Calu3 (cell line): ENCODE measurements at regions not wholly inside any gene's neighbourhood (a gene's known extent, or its start where the extent isn't known, plus 50 kb on each side); places are given as distances from the start of the nearest gene placed in this dataset.

Experiments used
- BruUV-seq: library from RNA; stranded (reverse); fragments of 400-500 nt; replicated peaks from 2 replicates; lab custom pipeline; 2021; lab: Mats Ljungman, UMichigan
- CTCF ChIA-PET: fragments of 300-600 bp; sonication (Branson Sonifier 250); formaldehyde crosslinking; loops from one replicate; lab custom pipeline; 2022; ENCODE audit warnings: antibody characterized with exemption; lab: Charles Lee
- DNase-seq: peaks from one replicate; pipeline ENCODE4 v3.0.0; 2022
- H3K27ac Mint-ChIP-seq: one replicate; pipeline ENCODE4 v1.8.0; 2022; ENCODE audit warnings: mixed read lengths; ENCODE audit not compliant: unreplicated experiment
- H3K27me3 Mint-ChIP-seq: one replicate; pipeline ENCODE4 v1.8.0; 2022; ENCODE audit warnings: mixed read lengths; ENCODE audit not compliant: unreplicated experiment
- H3K36me3 Mint-ChIP-seq: one replicate; pipeline ENCODE4 v1.8.0; 2022; ENCODE audit warnings: mild to moderate bottlenecking, moderate library complexity, mixed read lengths; ENCODE audit not compliant: insufficient read depth, unreplicated experiment
- H3K4me1 Mint-ChIP-seq: one replicate; pipeline ENCODE4 v1.8.0; 2022; ENCODE audit warnings: mild to moderate bottlenecking, low read depth, mixed read lengths; ENCODE audit not compliant: unreplicated experiment
- H3K4me3 Mint-ChIP-seq: one replicate; pipeline ENCODE4 v1.8.0; 2022; ENCODE audit warnings: mild to moderate bottlenecking, low read depth, moderate library complexity, mixed read lengths; ENCODE audit not compliant: unreplicated experiment
- H3K9me3 Mint-ChIP-seq: one replicate; pipeline ENCODE4 v1.8.0; 2022; ENCODE audit warnings: low read depth, mixed read lengths; ENCODE audit not compliant: unreplicated experiment
- intact Hi-C: fragments of 100-400 bp; cut with micrococcal nuclease; formaldehyde crosslinking; loops from one replicate; pipeline ENCODE4 v1.10.0; 2022; ENCODE audit not compliant: unreplicated experiment
- TF ChIP-seq, protein P1 (sequence below): fragments of 200-600 bp; IDR thresholded peaks from one replicate; pipeline ENCODE4 v1.8.0; 2022; ENCODE audit warnings: antibody characterized with exemption; ENCODE audit not compliant: unreplicated experiment

DNA sequence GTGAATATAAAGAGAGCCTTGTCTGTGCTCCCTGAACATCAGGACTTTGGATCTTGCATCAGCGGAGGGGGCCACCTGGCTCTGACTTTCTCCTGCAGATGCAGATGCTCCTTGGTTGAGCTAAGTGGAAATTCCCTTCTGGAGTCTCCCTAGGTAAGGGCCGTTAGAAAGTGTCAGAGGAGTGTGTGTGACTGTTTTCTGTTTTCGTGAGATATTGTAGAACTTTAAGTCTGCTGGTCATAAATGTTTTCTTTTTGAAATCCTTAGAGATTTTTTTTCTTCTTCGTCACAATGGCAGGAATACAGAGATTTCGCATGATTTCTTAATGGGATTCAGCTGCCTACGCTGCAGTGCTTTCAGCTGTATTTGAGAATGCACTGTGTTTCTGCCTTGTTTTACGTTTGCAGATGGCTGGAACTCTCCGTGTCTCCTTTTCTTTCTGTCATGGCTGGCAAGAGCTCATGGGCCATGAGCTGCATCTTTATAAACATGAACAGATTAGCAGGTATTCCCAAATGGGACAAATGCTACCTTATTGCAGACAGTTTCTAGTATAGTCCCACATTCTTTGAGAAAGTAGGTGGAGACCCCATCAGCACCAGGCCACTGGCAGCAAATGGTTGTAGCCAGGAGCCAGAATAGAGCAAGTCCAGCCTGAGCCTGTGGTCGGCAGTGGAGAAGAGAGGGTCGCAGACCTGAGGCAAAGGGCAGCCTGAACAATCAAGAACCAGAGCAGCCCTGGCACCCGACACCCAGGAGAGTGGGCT lies 76.2 kb upstream of the FRMD6 start:
- intact Hi-C loops, result no loop called here
- Mint-ChIP-seq H3K4me3 (no peak overlapping the region), H3K27me3 (no peaks in the 10 kb centered on the region), H3K27ac (no peak overlapping the region), H3K36me3 (no peaks in the 10 kb centered on the region), H3K4me1 (peaks cover 25% of the 10 kb centered on the region), H3K9me3 (no peaks in the 10 kb centered on the region)
- TF ChIP-seq, protein P1, sequence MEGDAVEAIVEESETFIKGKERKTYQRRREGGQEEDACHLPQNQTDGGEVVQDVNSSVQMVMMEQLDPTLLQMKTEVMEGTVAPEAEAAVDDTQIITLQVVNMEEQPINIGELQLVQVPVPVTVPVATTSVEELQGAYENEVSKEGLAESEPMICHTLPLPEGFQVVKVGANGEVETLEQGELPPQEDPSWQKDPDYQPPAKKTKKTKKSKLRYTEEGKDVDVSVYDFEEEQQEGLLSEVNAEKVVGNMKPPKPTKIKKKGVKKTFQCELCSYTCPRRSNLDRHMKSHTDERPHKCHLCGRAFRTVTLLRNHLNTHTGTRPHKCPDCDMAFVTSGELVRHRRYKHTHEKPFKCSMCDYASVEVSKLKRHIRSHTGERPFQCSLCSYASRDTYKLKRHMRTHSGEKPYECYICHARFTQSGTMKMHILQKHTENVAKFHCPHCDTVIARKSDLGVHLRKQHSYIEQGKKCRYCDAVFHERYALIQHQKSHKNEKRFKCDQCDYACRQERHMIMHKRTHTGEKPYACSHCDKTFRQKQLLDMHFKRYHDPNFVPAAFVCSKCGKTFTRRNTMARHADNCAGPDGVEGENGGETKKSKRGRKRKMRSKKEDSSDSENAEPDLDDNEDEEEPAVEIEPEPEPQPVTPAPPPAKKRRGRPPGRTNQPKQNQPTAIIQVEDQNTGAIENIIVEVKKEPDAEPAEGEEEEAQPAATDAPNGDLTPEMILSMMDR, result no peak
- CTCF ChIA-PET, result no interaction called here
- DNase-seq, result no peak
- BruUV-seq, result no TSS peak

DNA sequence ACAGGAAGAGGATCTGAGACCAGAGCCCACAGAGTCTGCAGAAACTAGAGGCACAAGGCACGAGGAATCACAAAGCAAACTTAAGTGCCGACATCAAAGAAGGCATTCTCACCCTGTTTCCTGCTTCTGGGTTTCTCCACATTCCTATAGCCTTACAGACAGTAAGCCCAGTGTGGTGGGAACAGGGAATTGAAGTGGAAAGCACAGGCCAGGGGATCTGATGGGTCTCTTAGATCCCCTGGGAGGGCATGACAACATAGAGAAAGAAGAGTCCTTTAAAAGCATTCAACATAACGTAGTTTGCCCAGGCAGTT lies 75.6 kb upstream of the FRMD6 start:
- no peaks in the 10 kb centered on the region for H3K9me3 Mint-ChIP-seq
- no peak for DNase-seq
- no peaks in the 10 kb centered on the region for H3K27me3 Mint-ChIP-seq
- H3K36me3 Mint-ChIP-seq, result no peaks in the 10 kb centered on the region
- intact Hi-C loops, result no loop called here
- CTCF ChIA-PET, result no interaction called here
- no peak overlapping the region for H3K4me3 Mint-ChIP-seq
- BruUV-seq, result no TSS peak
- TF ChIP-seq, protein P1, result no peak
- H3K27ac Mint-ChIP-seq, result no peak overlapping the region
- H3K4me1 Mint-ChIP-seq, result peaks cover 30% of the 10 kb centered on the region

DNA sequence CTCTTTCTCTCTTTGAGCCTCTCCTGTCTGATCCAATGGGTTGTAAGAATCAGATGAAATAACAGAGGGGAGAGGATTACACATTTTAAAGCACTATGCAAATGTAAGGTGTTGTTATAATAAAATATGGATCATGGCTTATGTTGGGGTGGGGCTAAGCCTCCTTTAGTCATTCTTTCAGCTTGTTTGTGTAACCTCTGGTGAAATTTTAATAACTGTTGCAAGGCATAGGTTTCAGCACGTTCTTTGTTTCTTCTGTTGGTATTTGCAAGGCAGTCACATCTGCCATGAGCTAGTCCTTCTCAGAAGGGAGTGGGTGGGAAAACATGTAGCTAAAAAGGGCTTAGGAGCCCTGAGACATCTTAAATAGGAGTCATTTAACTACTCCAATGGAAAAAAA lies 74.8 kb upstream of the FRMD6 start:
- no TSS peak for BruUV-seq
- H3K27me3 Mint-ChIP-seq, result no peaks in the 10 kb centered on the region
- no peak for DNase-seq
- no peaks in the 10 kb centered on the region for H3K36me3 Mint-ChIP-seq
- intact Hi-C loops, result no loop called here
- no peak overlapping the region for H3K27ac Mint-ChIP-seq
- H3K9me3 Mint-ChIP-seq, result no peaks in the 10 kb centered on the region
- H3K4me3 Mint-ChIP-seq, result no peak overlapping the region
- CTCF ChIA-PET, result no interaction called here
- peaks cover 34% of the 10 kb centered on the region for H3K4me1 Mint-ChIP-seq
- TF ChIP-seq, protein P1, result no peak

DNA sequence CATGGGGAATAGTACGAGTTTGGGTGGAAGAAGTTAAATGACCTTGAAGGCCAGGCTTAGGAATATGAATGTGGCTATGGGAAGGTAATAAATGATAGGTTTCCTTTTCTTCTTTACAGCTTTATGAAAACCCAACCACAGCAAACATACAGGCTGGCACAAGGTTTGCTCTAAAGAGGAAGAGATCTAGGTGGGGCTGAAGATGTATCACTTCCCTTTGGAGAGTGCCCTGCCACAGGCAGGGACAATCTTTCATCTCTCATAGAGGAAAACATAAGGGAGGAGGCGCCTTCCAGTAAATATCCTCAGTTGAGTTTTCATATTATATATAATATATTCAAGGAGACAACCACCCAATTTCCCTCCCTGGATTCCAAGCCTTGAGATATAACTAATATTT lies 72.9 kb upstream of the FRMD6 start:
- no TSS peak for BruUV-seq
- no peaks in the 10 kb centered on the region for H3K27me3 Mint-ChIP-seq
- H3K27ac Mint-ChIP-seq, result no peak overlapping the region
- no peak overlapping the region for H3K4me3 Mint-ChIP-seq
- TF ChIP-seq, protein P1, result no peak
- H3K36me3 Mint-ChIP-seq, result no peaks in the 10 kb centered on the region
- intact Hi-C loops, result no loop called here
- CTCF ChIA-PET, result interaction anchor here (0.6 kb wide), 1 partner anchor 180 kb away, joined by 3 read pairs; no protein-coding TSS in a partner anchor
- DNase-seq, result no peak
- peaks cover 33% of the 10 kb centered on the region for H3K4me1 Mint-ChIP-seq
- no peaks in the 10 kb centered on the region for H3K9me3 Mint-ChIP-seq
